COLO829 (cell line): ENCODE measurements at regions not wholly inside any gene's neighbourhood (a gene's known extent, or its start where the extent isn't known, plus 50 kb on each side); places are given as distances from the start of the nearest gene placed in this dataset.
A peak's percentile ranks its signal among the peaks of the same experiment; 100 is the strongest.

ENCODE experiments used
- DNase-seq: peaks from one replicate; pipeline ENCODE4 v3.0.0; 2012; ENCODE audit warnings: low spot score

DNA sequence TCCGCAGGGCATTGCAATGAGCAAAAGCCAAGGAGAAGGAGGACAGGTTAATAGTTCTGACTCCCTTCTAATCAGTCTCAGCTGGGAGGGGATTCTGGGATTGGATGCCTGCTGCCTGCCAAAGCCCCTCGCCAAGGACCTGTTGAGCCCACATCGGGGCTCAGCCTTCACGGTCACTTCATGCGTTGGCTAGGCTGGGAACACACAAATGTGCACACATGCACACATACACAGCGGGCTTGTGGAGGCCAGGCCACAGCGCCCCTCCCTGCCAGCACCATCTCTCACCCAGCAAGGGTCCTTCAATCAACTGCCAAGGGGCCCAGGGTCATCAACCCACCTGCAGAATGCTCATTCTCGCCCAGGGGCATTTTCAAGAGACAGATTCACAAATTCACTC, 113.9 kb downstream of the C5orf15 start:
- DNase-seq = no peak

DNA sequence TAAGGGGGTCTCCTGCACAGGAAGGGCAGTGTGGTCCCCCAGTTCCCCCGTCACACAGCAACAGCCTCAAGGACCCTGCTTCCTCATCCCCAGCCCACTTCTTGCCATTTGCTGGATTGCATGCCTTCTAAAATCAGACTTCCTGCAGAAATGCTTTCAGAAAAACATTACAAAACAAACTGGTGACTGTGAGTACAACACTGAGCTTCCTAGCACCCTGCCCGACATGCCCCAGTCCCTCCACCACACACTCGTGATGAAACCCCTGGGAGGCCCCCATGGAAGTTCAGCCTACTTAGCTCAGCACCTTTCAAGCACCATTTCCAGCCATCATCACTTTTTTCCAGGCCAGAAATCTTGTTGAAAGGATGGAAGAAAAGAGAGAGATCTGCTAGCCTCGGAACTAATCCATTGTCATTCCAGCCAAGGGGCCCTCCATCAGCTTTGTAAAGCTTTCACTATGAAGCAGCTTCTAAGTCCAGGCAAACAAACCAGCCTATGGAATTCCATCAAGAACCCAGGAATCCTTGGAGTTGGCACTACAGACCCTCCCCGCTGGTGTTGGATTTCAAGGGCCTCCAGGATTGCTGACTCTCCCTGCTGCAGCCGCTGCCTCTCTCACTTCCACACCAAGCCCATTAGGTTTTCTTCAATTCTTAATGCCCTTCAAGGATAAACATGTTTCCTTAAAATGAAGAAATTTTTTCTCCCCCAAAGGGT, 114.6 kb downstream of the C5orf15 start:
- DNase-seq = no peak

DNA sequence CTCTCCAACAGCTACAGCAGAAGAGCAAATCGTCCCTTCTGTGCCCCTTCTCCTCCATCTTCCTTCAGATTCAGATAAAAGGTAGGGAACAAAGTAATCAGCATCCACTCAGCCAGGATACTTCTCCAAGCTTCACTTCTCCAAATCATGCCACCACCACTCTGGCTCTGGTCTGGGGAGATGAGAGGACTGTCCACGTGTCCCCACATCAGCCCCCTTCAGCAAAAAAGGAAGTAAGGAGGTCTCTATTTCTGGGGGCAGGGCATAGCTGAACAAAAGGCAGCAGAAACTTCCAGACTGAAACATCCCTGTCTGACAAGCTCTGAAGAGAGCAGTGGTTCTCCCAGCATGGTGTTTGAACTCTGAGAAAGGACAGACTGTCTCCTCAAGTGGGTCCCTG, 116.9 kb downstream of the C5orf15 start:
- no peak for DNase-seq

DNA sequence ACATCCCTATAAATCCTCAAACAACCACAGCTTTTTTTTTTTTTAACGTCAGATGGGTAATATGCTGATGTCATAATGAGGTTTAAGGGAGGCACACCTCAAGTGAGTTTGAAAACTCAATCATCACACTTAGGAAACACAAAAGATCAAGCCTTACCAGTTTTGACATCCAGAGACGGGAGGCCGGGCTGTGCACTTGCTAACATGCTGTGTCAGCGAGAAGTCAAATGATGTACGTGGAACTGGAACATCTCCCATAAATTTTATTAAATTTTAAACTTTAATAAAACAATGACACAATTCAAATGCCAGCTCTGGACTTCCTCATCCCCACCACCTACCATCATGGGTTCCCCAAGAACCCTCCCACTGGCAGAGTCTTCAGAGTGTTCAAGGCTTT, 117.6 kb downstream of the C5orf15 start:
- no peak for DNase-seq

DNA sequence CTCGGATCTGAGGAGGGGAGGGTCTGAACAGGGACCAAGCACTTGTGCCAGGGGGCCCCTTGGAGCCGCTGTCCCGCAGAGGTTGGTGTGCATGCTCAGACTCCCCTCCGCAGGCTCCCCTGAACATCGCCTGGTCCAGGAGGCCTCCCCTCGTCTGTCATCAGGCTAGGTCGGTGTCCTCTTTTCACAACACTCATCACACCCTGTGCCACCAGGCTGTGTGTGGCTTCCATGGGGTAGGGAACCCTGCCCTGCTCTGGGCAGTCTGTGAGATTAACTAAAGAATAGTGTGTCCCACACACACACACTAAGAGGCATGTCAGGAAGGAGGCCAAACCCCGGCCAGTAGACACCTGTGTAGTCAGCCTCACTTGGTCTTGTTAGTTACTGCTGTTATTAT, 119.3 kb downstream of the C5orf15 start:
- DNase-seq = no peak

DNA sequence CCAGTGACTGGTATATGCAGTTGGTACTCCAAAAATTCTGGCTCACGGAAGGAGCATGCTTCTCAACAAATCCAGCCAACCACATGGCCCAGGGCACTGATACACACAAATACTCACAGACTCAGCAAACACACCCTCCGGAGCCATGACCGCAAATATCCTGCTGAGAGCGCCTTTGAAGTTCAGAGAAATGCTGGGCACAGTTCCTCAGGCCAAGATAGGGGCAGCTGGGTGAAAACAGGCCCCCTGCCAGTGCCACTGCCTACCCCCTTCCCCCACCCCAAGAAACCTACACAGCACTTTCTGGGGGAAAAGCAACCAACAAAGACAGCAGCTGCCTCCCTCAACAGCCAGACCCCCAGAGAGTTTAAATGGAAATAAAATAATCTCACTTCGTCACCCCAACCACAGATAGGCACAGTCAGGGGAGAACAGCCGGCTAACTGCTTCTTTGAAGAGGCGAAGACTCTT, 120.0 kb downstream of the C5orf15 start:
- DNase-seq = no peak

DNA sequence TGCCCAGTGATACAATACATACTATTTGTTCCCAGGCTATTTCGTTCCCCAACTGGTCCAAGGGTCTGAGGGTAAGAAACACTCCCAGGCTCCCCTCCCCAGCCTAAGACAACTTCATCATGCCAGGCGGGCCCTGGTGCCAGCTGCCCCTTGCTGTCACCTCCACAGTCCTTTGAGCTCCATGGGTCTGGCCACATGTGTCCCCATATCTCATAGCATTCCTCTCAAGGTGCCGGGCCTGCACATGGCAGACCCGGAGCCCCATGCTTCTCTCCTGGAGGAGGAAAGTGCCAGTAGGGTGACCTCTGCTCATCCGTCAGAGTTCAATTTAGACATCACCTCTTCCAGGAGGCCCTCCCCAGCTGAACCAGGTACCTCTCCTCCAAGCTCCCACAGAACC, 120.5 kb downstream of the C5orf15 start:
- no peak for DNase-seq

DNA sequence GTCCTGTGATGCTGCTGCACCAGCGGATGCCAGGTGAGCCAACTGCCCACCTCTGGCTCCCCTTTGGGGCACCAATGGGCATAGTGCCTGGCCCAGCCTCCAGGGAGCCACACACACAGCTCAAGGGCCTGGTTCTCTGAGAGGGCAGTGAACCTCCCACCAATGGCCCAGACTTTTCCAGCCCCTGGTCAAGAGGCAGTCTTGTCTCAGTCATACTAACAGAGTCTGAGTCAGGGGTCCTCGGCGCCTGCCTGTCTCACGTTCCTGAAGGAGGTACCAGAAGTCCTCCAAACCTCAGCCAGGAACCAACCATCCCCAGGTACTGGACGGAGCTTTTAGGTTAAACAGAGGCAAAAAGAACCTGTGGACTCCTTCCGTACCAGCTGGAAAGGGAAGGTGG, 121.1 kb downstream of the C5orf15 start:
- no peak for DNase-seq

DNA sequence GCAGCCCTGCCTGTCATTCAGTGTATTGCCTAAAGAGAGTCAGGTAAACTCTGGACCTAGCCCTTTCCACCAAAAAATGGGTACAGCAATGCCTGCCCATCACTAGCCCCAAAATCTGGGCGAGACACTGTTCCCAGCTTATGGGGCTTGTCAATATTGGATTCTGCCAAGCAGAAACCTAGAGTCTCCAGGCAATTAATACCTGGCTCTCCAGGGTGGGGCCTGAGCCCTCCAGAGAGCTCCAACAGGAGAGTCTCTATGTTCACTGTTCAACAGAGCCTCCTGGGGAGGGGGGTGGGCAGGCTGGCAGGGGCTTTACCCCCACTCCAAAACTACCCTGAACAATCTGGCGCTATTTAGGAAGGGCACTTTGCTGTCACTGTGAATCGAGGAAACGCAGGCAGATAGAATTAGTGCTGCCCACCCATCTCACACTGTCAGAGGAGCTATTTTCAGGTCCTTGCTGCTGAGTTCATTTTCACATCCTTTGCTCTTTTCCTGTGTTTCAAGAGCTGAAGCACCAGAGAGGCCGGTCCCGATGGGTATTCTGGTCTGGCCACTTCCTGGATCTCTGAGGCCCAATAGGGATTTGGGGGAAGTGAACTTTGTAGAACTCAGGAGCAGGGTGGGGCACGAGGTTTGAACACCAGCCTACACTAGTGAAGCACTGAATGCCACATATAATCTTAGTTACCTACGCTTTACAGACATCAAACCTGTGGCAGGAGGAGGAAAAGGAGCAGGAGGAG, 121.8 kb downstream of the C5orf15 start:
- no peak for DNase-seq

DNA sequence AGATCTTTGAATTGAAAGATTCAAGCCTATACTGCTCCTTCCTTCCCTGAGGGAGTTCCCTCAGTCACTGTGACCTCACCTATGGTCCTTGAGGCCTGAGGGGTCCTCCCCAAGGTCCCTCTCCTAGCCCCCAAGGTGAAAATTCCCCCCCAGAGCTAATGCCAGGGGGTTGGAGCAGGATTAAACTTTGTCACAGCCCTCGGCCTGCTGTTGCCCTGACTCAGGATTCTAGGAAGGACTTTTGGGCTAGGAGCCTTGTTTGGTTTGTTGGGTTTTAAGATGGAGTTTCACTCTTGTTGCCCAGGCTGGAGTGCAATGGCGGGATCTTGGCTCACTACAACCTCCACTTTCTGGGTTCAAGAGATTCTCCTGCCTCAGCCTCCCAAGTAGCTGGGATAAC, 123.2 kb downstream of the C5orf15 start:
- DNase-seq = no peak

DNA sequence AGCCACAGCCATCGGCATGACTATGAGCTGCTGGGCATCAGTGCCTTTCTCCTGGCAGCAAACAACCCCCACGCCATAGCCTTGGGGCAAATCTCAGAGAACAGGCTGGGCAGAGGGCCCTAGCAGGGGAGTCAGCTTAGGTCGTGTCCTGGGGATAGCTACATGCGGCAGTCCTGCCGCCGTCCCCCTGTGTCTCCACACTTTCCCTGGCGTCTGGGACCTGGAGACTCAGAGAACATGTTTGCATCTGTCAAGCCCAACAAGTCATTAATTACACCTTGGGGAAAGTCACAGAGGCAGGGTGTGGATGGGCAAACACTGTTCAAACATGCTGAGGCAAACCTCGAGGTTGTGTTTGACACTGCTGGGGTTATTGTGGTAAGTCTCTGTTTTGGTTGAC, 123.6 kb downstream of the C5orf15 start:
- no peak for DNase-seq

DNA sequence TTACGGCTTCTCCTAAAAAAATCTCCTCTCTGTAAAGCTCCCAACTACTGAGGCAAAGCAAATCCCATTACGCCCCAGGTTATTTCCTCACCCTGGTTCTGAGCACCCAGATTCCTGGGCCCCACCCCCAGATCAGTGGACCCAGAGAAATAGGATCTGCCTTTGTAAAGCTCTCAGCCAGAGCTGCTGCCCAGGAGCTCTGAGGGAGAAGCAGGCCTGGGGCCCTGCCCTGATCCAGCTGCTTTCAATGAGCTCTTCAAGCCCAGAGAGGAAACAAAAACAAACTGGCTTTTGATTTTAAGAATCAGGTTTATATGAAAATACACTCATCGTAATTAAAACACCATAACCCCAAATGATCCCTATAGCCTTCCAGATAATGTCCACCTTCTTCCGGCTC, 124.5 kb downstream of the C5orf15 start:
- DNase-seq = no peak

DNA sequence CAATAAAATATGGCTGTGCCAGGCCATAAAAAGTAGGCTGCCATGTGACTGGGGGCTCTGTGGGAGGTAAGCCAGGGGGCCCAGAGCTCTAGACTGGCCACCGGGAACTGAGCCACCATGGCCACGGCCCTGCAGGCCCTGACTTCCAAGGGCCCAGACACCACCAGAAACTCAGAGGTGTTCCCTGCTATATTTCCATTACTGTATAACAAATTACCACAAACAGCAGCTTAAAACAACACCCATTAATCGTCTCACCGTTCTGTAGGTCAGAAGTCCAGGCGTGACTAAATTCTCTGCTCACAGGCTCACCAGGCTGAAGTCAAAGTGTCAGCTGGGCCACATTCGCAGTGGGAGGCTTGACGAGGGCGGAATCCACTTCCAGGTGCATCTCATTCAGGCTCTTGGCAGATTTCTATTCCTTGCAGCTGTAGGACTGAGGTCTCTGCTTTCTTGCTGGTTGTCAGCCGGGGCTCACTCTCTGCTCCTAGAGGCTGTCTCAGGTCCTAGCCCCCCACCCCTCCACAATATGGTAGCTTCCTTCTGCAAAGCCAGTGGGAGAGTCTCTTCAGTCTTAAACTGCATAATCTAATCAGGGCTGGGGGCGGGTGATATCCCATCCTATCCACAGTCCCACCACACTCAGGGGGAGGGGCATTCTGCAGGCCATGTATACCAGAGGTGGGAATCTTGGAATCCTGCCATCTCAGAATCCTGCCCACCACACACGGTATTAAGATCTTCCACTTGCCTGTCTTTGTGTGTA, 125.4 kb downstream of the C5orf15 start:
- no peak for DNase-seq

DNA sequence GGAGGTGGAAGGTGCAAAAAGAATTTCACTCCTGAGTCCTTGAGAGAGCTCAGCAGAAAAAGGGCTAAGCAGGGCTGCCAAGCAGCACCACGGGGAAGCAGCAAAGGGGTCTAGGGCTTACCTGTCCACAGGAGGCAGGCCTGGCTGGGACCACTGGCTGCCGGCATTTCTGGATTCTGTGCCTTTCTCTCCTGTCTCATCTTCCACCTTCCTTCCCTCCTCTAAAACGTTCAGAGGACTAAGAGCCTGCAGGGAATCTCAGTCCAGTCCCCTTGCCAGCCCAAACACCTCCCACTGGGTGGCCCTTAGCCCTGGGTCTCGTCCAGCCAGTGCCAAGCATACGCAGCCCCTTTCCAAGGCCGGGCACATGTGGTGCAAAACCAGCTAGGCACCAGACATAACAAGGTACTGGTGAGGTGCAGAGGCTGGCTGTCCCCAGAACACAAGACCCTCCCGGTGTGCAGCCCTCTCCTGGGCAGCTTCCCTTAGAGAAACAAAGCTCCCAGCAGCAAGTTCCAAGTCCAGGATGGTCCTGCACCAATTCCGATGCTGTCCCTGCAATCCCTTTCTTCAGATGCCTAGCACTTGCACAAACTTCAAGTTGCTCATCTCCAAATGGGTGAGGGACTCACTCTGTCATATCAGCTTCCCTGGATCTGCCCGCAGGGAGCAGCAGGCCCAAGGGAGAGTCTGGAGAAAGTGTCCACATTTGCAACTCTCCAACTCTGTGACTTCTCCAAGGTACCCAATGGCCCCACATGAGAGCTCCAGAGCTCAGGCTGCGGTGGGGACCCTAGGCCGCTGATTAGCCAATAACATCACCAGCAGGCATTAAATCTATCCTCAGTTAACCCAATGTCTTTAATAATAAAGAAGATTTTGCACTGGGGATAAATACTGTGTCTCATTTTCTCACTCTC, 126.3 kb downstream of the C5orf15 start:
- no peak for DNase-seq

DNA sequence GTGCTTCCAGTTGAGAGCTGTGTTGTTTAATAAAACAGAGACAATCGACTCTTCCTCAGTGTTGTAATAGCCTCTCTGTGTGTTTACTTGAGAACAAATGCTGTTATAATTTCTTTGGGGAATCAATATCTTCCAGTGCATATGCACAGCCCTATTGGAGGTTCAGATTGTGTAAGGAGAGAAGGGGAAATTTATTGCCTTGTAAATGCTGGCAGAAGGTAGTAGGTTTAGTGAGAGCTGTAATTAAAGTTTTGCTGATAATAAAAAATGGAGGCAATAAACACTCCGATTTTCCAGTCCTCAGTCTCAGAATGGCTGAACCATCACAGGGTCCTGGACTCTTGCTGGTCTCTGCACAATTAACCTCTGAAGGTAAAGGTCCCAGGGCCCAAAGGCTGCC, 128.3 kb downstream of the C5orf15 start:
- no peak for DNase-seq

DNA sequence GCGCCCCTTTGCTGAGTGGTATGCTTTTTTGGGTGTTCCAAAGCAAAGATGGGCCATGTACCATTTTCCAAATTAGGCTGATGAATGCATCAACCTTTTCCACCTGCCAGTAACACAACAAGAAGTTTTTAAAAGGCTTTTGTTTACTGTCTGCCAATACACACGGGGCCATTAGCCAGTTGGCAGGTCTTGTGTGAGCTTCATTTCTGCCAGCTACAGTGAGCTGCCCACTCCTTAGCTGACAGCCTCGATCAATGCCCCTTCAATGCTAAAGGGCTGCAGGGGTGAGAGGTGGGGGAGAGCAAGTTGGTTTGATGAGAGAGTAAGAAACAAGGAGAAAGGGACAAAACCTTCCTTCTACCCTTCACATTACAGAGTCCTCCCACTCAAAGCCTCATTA, 128.7 kb downstream of the C5orf15 start:
- no peak for DNase-seq

DNA sequence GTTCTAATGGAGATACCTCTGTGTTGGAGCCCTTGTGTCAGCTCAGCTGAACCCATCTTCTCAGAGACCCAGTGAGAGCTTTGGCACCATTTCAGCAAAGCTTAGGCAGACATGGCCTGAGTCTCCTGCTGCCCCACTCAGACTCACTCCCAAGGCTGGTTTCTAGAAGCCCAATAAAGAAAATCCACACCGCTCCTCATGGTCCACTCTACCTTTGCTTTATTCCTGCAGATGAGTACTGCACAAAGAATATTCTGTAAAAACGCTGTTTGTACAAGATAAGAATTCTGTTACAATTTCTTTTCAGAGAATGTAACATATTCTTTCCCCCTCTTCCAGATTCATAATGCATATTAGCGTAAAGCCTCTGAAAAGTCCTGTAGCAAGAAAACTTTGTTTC, 129.3 kb downstream of the C5orf15 start:
- DNase-seq = no peak

DNA sequence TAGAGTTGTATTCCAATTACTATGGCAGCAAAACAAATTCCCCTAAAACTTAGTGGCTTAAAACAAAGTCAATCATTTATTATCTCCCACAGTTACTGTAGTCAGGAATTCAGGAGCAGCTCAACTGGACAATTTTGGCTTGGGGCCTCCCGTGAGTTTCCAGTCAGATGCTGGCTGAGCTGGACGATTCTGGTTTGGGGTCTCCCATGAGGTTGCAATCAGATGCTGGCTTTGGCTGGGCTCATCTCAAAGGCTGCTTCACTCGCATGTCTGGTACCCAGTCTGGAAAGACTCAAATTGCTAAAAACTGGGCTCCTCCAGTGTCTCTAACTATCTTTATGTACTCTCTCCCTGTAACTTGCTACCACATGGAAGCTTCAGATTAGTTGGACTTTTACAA, 130.1 kb downstream of the C5orf15 start:
- DNase-seq = no peak

DNA sequence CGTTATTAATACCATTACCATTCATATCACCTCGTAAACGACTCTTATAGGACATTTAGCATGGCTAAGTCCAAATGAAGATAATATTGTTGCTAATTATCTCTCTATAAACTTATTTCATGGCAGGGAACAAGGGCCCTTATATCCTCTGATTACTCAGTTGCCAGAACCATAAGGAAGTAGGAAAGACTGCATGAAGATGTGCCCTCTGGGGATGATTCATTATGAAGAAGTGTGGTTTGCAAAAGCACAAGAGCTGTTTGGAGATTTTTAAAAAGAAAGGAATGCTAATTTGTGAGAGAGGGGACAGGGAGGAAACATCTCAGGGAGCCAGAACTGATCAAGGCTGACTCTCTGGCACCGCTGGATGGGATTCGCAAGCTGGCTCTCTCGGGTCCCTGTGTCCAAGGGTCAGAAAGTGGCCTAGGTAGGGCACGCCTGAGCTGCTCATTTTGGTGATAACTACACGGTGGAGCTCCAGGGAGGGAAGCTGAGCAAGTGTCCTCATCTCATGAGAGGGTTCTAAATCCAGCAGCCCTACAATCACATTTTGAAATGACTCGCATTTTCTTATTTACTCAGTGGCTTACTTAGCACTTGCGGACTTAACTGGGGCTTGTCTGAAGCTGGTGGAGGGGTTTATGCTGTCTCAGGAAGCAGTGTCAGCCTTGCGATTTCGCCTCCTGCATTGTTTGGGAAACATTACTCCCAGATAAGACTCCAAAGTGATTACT, 136.8 kb downstream of the C5orf15 start:
- peak; percentile 71 for DNase-seq

DNA sequence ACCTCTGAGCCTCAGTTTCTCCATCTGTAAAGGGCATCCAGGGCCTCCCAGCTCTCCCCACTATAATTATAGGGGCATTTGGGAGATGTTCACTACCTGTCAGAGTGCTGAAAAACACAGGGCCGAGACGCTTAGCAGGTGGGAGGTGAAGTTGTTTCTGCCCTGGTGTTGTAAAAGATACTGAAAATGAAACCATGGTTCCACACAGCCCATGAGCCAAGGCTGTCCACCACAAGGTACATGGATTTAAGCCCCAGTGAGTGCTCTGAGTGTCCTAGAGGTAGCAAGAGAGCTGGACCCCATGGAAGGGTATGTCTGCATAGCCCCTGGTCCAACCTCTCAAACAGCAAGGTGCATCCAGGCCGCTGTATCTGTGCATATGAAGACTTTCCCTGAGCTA, 137.5 kb downstream of the C5orf15 start:
- no peak for DNase-seq

DNA sequence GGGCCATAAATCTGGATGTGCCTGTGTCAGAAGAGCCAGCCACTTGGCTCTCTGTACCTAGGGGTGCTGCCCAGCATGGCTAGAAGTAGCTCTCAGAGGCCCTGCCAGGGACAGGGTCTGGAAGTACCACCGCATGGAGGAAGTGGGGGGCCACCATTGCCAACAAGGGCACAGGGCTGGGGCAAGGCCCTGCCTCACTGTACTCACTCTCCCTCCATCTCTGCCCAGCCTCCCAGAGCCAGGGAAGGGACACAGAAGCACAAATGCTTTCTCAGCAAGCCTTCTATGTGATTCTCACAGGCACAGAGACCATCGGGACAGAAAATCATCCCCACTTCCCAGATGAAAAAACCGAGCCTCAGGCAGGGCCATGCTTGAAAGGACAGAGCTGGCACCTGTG, 138.1 kb downstream of the C5orf15 start:
- DNase-seq = no peak
